Stimulated activated CD4-positive, alpha-beta T cell treated with anti-CD3 and anti-CD28 coated beads, Interleukin-12 subunit alpha, Interleukin-12 subunit beta, amount 100 ng/mL, for 24 hours (primary cell): ENCODE measurements at regions not wholly inside any gene's neighbourhood (a gene's known extent, or its start where the extent isn't known, plus 50 kb on each side); places are given as distances from the start of the nearest gene placed in this dataset.

Experiments used
- DNase-seq, 2 experiments: peaks; one replicate each; pipeline ENCODE4 v3.0.0-alpha.2; 2020; ENCODE audit warnings: low read depth in 2 of 2

GRCh38 chr13:40384976-40385857 is 281.2 kb downstream of the FOXO1 start:
- no peak for DNase-seq

- no peak for DNase-seq
Measured at GRCh38 chr13:40385858-40386180, 280.6 kb downstream of the FOXO1 start.

- DNase-seq = no peak
Measured at GRCh38 chr13:40386586-40386985, 279.9 kb downstream of the FOXO1 start.

- DNase-seq = no peak
Measured at GRCh38 chr13:40387775-40388174, 278.7 kb downstream of the FOXO1 start.

GRCh38 chr13:40388617-40389016 is 277.8 kb downstream of the FOXO1 start:
- DNase-seq = peak; percentile 59

- DNase-seq = peak; percentile 14 to 27
Measured at GRCh38 chr13:40389081-40389641, 277.3 kb downstream of the FOXO1 start.

GRCh38 chr13:40390401-40390916 is 276.0 kb downstream of the FOXO1 start:
- DNase-seq = no peak

- DNase-seq = no peak
Measured at GRCh38 chr13:40391788-40392187, 274.7 kb downstream of the FOXO1 start.

GRCh38 chr13:40394304-40394985 is 272.0 kb downstream of the FOXO1 start:
- DNase-seq = no peak

- no peak for DNase-seq
Measured at GRCh38 chr13:40398065-40398464, 268.4 kb downstream of the FOXO1 start.

GRCh38 chr13:40399756-40400155 is 266.7 kb downstream of the FOXO1 start:
- DNase-seq = no peak

GRCh38 chr13:40401911-40402776 is 264.3 kb downstream of the FOXO1 start:
- peak in 1 of 2 experiments; percentile 20 for DNase-seq

- no peak for DNase-seq
Measured at GRCh38 chr13:40402931-40403431, 263.5 kb downstream of the FOXO1 start.

- DNase-seq = no peak
Measured at GRCh38 chr13:40403509-40404241, 262.8 kb downstream of the FOXO1 start.

GRCh38 chr13:40404407-40404806 is 262.0 kb downstream of the FOXO1 start:
- no peak for DNase-seq

GRCh38 chr13:40404967-40405716 is 261.3 kb downstream of the FOXO1 start:
- DNase-seq = no peak

GRCh38 chr13:40406405-40407120 is 259.9 kb downstream of the FOXO1 start:
- no peak for DNase-seq

- no peak for DNase-seq
Measured at GRCh38 chr13:40407567-40407966, 258.9 kb downstream of the FOXO1 start.

GRCh38 chr13:40408602-40409001 is 257.8 kb downstream of the FOXO1 start:
- no peak for DNase-seq
